T-helper 2 cell treated with Interferon-gamma antibody and Interleukin-4, amounts not matched to agents 5 μg/mL and 100 μg/mL, for 36 hours (primary cell): ENCODE measurements at regions not wholly inside any gene's neighbourhood (a gene's known extent, or its start where the extent isn't known, plus 50 kb on each side); places are given as distances from the start of the nearest gene placed in this dataset.

Experiments used
- DNase-seq: peaks from one replicate; pipeline ENCODE4 v3.0.0; 2021; ENCODE audit warnings: low spot score
- H3K27ac Mint-ChIP-seq: one replicate; pipeline ENCODE4 v1.8.0; 2021; ENCODE audit warnings: mild to moderate bottlenecking, mixed read lengths
- H3K27me3 Mint-ChIP-seq: one replicate; pipeline ENCODE4 v1.8.0; 2021; ENCODE audit warnings: low read depth, mixed read lengths
- H3K36me3 Mint-ChIP-seq: one replicate; pipeline ENCODE4 v1.8.0; 2021; ENCODE audit warnings: low read depth, mixed read lengths
- H3K4me1 Mint-ChIP-seq: one replicate; pipeline ENCODE4 v1.8.0; 2021; ENCODE audit warnings: low read depth, mixed read lengths
- H3K4me3 Mint-ChIP-seq: one replicate; pipeline ENCODE4 v1.8.0; 2022; ENCODE audit warnings: mild to moderate bottlenecking, moderate library complexity, mixed read lengths
- H3K9me3 Mint-ChIP-seq: one replicate; pipeline ENCODE4 v1.8.0; 2021; ENCODE audit warnings: mixed read lengths

- Mint-ChIP-seq H3K36me3 (no peaks in the 10 kb centered on the region), H3K27ac (no peak overlapping the region), H3K4me3 (no peak overlapping the region), H3K27me3 (peaks cover 7% of the 10 kb centered on the region), H3K4me1 (no peaks in the 10 kb centered on the region), H3K9me3 (no peaks in the 10 kb centered on the region)
- DNase-seq: no peak
Measured at GRCh38 chr11:19374151-19374569, 133.4 kb upstream of the E2F8 start.

DNA sequence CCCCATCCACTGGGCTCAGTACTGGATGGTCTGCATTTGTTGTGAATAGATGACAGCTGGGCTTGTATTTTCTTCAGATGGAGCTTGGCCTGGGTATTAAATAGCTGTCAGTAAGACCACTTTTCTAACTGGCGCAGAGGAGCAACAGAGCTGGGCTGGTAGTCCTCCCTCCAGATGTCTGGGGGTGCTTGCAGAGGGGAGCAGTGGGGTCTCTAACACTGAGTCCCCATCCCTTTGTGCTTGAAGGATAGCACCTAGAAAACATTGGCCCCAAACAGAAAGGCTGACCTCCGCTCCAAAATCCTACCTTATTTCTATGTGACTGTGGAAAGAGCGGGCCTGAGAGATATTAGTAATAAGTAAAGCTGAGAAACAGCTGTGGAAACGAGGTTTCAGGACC is 131.6 kb upstream of the E2F8 start:
- Mint-ChIP-seq H3K27ac (no peak overlapping the region), H3K4me3 (no peak overlapping the region), H3K9me3 (no peaks in the 10 kb centered on the region), H3K27me3 (peaks cover 13% of the 10 kb centered on the region), H3K36me3 (no peaks in the 10 kb centered on the region), H3K4me1 (no peaks in the 10 kb centered on the region)
- no peak for DNase-seq

DNA sequence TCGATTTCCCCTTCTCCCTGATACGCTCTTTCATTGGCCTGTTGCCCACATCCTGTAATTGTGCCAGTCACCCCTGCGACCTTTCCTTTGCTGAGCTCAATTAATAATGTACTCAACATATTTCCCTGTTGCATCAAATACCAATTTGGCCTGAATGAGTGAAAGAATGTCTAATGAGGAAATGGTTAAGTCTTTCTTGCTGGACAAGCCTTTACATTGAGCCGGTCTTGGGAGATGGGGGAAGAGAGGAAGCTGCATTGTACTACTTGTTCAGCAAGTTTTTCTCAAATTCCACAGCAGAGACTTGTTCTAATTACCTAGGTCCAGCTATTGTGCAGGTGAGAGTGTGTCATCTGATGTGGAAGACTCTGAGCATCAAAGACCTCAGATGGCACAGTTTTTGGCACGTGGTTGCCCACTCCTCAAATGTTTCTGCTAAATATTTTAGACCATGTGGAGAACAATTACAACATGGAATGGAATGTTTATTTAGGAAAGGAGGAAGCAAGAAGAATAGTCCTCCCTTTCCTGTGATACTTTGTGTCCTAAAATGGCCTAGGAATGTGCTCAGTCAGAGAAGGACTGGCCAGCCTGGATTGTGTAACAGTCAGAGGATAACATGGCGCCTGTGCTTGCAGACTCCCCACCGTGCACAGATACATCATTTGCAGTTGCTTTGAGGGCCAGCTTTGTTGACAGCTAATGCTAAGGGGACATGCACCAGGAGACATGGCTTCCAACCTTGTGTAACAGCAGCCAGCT is 129.5 kb upstream of the E2F8 start:
- no peak overlapping the region for H3K4me3 Mint-ChIP-seq
- peaks cover 15% of the 10 kb centered on the region for H3K27me3 Mint-ChIP-seq
- H3K36me3 Mint-ChIP-seq: no peaks in the 10 kb centered on the region
- H3K4me1 Mint-ChIP-seq: no peaks in the 10 kb centered on the region
- H3K27ac Mint-ChIP-seq: no peak overlapping the region
- DNase-seq: no peak
- H3K9me3 Mint-ChIP-seq: no peaks in the 10 kb centered on the region

- Mint-ChIP-seq H3K4me1 (no peaks in the 10 kb centered on the region), H3K4me3 (no peak overlapping the region), H3K9me3 (no peaks in the 10 kb centered on the region), H3K27me3 (peaks cover 15% of the 10 kb centered on the region), H3K27ac (no peak overlapping the region), H3K36me3 (no peaks in the 10 kb centered on the region)
- DNase-seq: no peak
Measured at GRCh38 chr11:19368726-19369375, 128.1 kb upstream of the E2F8 start.

DNA sequence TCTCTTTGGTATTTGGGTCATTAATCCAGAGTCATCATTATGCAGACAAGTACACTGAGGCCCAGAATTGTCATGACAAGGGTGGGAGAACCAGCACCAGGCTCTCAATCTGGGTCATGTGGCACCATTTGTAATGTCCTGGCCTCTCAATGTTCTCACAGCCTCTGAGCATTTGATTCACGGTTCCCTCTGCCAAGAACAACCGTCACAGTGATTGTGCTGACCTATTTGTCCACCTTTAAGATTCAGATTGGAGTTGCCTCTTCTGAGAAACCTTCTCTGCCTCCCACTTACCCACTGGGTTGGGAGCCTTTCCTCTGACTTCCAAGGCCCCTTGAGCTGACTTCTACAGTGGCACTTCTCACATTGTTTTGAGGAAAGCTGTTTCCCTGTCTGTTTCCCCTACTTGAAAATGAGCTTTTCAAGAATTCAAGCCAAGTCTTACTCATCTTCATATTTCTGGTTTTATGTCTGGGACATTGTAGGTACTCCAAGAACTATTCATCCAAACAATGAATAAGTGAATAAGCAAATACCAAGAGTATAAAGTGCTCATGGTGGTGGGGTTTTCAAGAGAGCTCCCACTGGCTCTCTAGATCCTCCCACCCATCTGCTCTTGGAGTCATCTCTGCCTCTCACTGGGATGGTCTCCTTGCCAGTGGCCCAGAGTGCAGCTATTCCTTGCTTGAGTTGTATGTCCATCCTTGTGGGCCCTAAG is 126.4 kb upstream of the E2F8 start:
- DNase-seq: no peak
- Mint-ChIP-seq H3K27me3 (peaks cover 15% of the 10 kb centered on the region), H3K27ac (no peak overlapping the region), H3K36me3 (no peaks in the 10 kb centered on the region), H3K4me1 (no peaks in the 10 kb centered on the region), H3K9me3 (no peaks in the 10 kb centered on the region), H3K4me3 (no peak overlapping the region)

- no peaks in the 10 kb centered on the region for H3K36me3 Mint-ChIP-seq
- peaks cover 15% of the 10 kb centered on the region for H3K27me3 Mint-ChIP-seq
- no peak overlapping the region for H3K4me3 Mint-ChIP-seq
- H3K4me1 Mint-ChIP-seq: no peaks in the 10 kb centered on the region
- no peak for DNase-seq
- H3K27ac Mint-ChIP-seq: no peak overlapping the region
- H3K9me3 Mint-ChIP-seq: no peaks in the 10 kb centered on the region
Measured at GRCh38 chr11:19365743-19366410, 125.1 kb upstream of the E2F8 start.

- Mint-ChIP-seq H3K9me3 (no peaks in the 10 kb centered on the region), H3K4me1 (no peaks in the 10 kb centered on the region), H3K27me3 (peaks cover 13% of the 10 kb centered on the region), H3K27ac (no peak overlapping the region), H3K4me3 (no peak overlapping the region), H3K36me3 (no peaks in the 10 kb centered on the region)
- no peak for DNase-seq
Measured at GRCh38 chr11:19359221-19360000, 118.7 kb upstream of the E2F8 start.

GRCh38 chr11:19357943-19358342 is 117.2 kb upstream of the E2F8 start:
- no peak overlapping the region for H3K27ac Mint-ChIP-seq
- no peaks in the 10 kb centered on the region for H3K36me3 Mint-ChIP-seq
- no peak overlapping the region for H3K4me3 Mint-ChIP-seq
- no peak for DNase-seq
- H3K4me1 Mint-ChIP-seq: no peaks in the 10 kb centered on the region
- H3K9me3 Mint-ChIP-seq: no peaks in the 10 kb centered on the region
- peaks cover 14% of the 10 kb centered on the region for H3K27me3 Mint-ChIP-seq

DNA sequence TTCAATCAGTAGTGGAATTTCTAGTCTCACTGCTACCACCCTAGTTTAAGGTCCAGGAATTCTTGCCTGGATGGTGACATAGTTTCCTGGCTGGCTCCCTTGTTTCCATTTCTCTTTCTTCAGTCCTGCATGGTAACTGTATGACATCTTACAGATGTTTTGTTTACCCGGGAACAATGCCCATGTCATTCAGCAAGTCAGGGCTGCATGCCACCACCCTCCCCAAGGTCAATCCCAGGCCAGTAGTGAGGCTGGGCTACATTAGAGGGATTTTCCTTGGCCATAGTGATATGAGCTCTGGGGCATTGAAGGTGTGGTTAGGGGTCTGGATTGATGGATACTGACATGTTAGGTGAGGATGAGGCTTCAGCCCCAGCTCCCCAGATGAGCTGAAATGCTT is 114.9 kb upstream of the E2F8 start:
- no peaks in the 10 kb centered on the region for H3K4me1 Mint-ChIP-seq
- DNase-seq: no peak
- H3K36me3 Mint-ChIP-seq: no peaks in the 10 kb centered on the region
- no peaks in the 10 kb centered on the region for H3K9me3 Mint-ChIP-seq
- H3K27me3 Mint-ChIP-seq: peaks cover 19% of the 10 kb centered on the region
- no peak overlapping the region for H3K27ac Mint-ChIP-seq
- H3K4me3 Mint-ChIP-seq: no peak overlapping the region

DNA sequence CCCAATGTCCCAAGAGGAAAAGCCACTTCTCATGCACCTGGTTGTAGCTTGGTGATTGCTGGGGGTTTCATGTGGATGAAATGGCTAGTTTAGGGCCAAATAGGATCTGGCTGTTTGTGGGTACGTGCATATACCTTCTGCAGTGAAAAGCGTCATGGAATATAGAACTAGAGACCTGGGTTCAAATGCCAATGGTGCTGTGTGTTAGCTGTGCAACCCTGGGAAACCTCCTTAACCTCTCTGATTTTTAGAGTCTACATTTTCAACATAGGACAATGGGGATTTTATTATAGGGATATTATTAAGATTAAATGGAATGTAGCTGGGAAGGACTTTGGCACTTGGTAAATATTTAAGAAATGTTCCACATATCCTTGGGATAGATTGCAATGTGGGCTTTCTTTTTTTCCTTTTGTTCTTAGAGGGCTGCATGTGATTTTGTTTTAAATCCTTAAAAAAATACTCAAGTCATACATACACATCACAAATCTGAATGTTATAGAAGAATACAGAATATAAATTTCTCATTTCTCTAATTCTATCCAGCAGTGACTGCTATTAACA is 112.6 kb upstream of the E2F8 start:
- H3K9me3 Mint-ChIP-seq: no peaks in the 10 kb centered on the region
- no peaks in the 10 kb centered on the region for H3K4me1 Mint-ChIP-seq
- H3K27me3 Mint-ChIP-seq: peaks cover 31% of the 10 kb centered on the region
- DNase-seq: no peak
- H3K36me3 Mint-ChIP-seq: no peaks in the 10 kb centered on the region
- H3K4me3 Mint-ChIP-seq: no peak overlapping the region
- no peak overlapping the region for H3K27ac Mint-ChIP-seq

DNA sequence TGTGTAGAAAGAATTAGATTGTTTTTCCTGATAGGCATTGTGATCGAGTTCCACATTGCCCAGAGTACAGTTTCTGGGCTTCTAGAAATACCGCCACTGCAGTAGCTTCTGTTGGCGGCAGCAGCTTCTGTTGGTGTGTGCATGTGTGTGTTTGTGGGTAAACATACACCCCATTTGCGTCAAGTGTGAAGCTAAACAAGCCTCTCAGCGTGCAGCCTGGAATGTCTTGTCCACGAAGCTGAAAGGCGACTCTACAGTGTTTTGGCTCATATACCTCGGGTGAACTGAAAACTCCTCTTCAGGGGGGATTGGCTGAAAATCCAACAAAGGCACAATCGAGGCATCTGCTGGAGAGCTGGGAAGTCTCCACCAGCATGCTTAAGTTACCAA is 112.0 kb upstream of the E2F8 start:
- Mint-ChIP-seq H3K27ac (no peak overlapping the region), H3K4me1 (no peaks in the 10 kb centered on the region), H3K27me3 (peaks cover 37% of the 10 kb centered on the region), H3K4me3 (no peak overlapping the region), H3K36me3 (no peaks in the 10 kb centered on the region), H3K9me3 (no peaks in the 10 kb centered on the region)
- no peak for DNase-seq

DNA sequence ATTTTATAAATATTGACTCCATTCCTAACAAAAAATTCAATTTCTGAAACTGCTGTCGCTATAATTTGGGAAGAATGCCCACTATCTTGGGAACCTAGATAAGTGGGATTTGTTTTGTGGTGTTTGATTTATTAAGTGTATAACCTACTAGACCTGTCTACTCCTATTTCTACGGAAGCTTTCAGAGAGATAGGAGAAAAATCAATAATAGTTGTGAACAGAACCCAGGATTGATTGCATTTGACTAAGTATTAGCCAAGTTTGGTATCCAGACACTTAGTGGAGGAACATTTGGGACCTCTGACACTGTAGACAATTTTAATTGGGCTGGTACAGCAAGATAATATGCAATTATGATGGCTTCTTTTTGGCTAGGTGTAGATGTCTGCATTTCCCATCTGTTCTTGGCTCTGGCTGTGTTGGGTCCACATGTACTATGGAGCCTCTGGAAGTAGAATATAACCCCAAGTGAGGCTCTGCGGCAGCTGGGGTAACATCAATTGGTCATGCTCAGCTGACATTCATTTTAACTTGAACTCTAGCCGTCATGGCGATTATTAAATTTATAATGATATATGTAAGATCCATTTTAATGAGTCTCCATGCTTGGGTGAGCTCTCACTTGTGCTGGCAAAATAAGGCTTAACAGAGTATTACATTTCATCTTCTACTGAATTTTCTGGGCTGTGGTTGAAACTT is 111.5 kb upstream of the E2F8 start:
- Mint-ChIP-seq H3K4me1 (no peaks in the 10 kb centered on the region), H3K27me3 (peaks cover 42% of the 10 kb centered on the region), H3K27ac (no peak overlapping the region), H3K36me3 (no peaks in the 10 kb centered on the region), H3K4me3 (no peak overlapping the region), H3K9me3 (no peaks in the 10 kb centered on the region)
- DNase-seq: no peak

DNA sequence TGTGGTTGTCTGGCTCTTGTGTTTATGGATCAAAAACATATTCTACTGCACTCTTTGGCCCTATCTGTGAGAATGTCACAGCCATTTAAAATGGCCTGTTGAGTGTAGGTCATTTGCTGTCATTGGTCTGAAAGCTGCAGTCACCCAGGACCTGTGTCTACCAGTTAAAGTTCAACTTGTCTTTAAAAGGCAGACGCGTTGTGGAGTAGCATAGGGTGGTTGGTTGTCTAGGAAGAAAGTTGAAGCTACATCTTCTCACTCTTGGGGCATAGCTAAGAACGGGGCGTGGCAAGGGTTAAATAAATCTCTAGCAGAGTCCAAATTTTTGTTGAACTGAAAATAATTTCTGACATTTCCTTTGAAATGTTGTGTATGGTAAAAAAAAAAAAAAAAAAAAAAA is 110.7 kb upstream of the E2F8 start:
- Mint-ChIP-seq H3K27ac (no peak overlapping the region), H3K9me3 (no peaks in the 10 kb centered on the region), H3K36me3 (no peaks in the 10 kb centered on the region), H3K4me3 (no peak overlapping the region), H3K27me3 (peaks cover 50% of the 10 kb centered on the region), H3K4me1 (no peaks in the 10 kb centered on the region)
- DNase-seq: no peak
